ENCODE measurements at regions not wholly inside any gene's neighbourhood (a gene's known extent, or its start where the extent isn't known, plus 50 kb on each side); places are given as distances from the start of the nearest gene placed in this dataset.

GRCh38 chr2:17263570-17263968 is 254.7 kb downstream of the RAD51AP2 start:
- Mint-ChIP-seq H3K36me3 (ENCODE audit: low read depth, unreplicated experiment) (no peaks in the 10 kb centered on the region), H3K27me3 (ENCODE audit: low read depth, unreplicated experiment) (peaks cover 4% of the 10 kb centered on the region), H3K4me1 (ENCODE audit: low read depth, unreplicated experiment) (peaks cover 8% of the 10 kb centered on the region), H3K27ac (ENCODE audit: unreplicated experiment) (no peak overlapping the region), H3K4me3 (ENCODE audit: unreplicated experiment) (no peak overlapping the region), H3K9me3 (ENCODE audit: unreplicated experiment) (peaks cover 2% of the 10 kb centered on the region)
- H3K4me3 ChIP-seq (ENCODE audit: insufficient read depth, low read depth, low read length), result no peak overlapping the region
- H3K4me2 ChIP-seq (ENCODE audit: low read length), result no peak overlapping the region
- DNase-seq (ENCODE audit: low read depth) (no peak), FAIRE-seq (no peak)
- no peaks in the 10 kb centered on the region for H3K9me3 ChIP-seq (ENCODE audit: insufficient read depth, low read depth, low read length)
- H2AFZ ChIP-seq (ENCODE audit: low read depth, low read length), result no peak overlapping the region
- H3K27ac ChIP-seq (ENCODE audit: low read depth, low read length), result no peak overlapping the region
- no peaks in the 10 kb centered on the region for H4K20me1 ChIP-seq (ENCODE audit: insufficient read depth, low read length)
- H3K9ac ChIP-seq (ENCODE audit: low read length), result no peak overlapping the region
- H3K27me3 ChIP-seq (ENCODE audit: insufficient read depth, low read length), result no peaks in the 10 kb centered on the region
- H3K36me3 ChIP-seq (ENCODE audit: insufficient read depth, low read length), result no peaks in the 10 kb centered on the region
- no peaks in the 10 kb centered on the region for H3K79me2 ChIP-seq (ENCODE audit: insufficient read depth, low read length)
- H3K4me1 ChIP-seq (ENCODE audit: insufficient read depth, low read length), result no peaks in the 10 kb centered on the region
- no peak for TF ChIP-seq EZH2 (IDR thresholded peaks at IDR 0.05; ENCODE audit: insufficient read depth, low read length)

DNA sequence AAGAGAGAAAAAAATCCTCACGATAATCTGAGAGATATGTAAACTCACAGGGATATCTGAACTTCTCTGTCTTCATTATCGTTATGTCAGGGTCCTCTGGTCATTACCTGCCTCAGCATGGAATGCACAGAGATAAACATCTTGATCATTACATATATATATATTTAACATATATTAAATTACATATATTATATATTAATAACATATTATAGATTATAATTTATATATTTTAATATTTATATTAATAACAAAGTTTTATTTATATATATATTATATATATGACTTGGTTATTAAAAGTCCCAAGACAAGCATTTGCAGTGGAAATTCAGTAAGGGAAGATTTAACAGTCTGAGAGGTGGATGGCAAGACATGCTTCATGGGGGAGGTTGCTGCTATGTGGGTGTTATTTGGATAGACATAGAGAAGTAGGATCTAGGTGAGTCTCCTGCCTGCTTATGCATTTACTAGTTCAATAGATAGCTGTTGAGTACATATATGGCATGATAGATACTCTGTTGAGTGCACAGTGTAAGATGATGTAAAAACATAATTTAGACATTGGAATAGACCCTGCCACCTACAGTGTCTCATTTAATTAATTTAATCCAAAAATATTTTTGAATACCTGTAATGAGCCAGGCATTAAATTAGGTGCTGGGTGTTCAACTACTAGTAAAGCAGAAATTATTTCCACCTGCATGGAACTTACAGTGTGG is 255.2 kb downstream of the RAD51AP2 start:
- Histone ChIP-seq H2AFZ (ENCODE audit: low read depth, low read length) (no peak overlapping the region), H3K36me3 (ENCODE audit: insufficient read depth, low read length) (no peaks in the 10 kb centered on the region), H3K4me1 (ENCODE audit: insufficient read depth, low read length) (no peaks in the 10 kb centered on the region), H3K79me2 (ENCODE audit: insufficient read depth, low read length) (no peaks in the 10 kb centered on the region), H3K9me3 (ENCODE audit: insufficient read depth, low read depth, low read length) (no peaks in the 10 kb centered on the region), H3K4me2 (ENCODE audit: low read length) (no peak overlapping the region), H3K27me3 (ENCODE audit: insufficient read depth, low read length) (no peaks in the 10 kb centered on the region), H3K27ac (ENCODE audit: low read depth, low read length) (no peak overlapping the region), H3K4me3 (ENCODE audit: insufficient read depth, low read depth, low read length) (no peak overlapping the region), H4K20me1 (ENCODE audit: insufficient read depth, low read length) (no peaks in the 10 kb centered on the region), H3K9ac (ENCODE audit: low read length) (no peak overlapping the region)
- Mint-ChIP-seq H3K36me3 (ENCODE audit: low read depth, unreplicated experiment) (no peaks in the 10 kb centered on the region), H3K4me1 (ENCODE audit: low read depth, unreplicated experiment) (peaks cover 8% of the 10 kb centered on the region), H3K4me3 (ENCODE audit: unreplicated experiment) (no peak overlapping the region), H3K27me3 (ENCODE audit: low read depth, unreplicated experiment) (peaks cover 4% of the 10 kb centered on the region), H3K9me3 (ENCODE audit: unreplicated experiment) (peaks cover 2% of the 10 kb centered on the region), H3K27ac (ENCODE audit: unreplicated experiment) (no peak overlapping the region)
- TF ChIP-seq EZH2 (IDR thresholded peaks at IDR 0.05; ENCODE audit: insufficient read depth, low read length), result no peak
- TF ChIP-seq CTCF (IDR thresholded peaks at IDR 0.05; ENCODE audit: insufficient read depth, low read depth, low read length), result no peak
- DNase-seq (ENCODE audit: low read depth), result no peak
- no peak for FAIRE-seq

GRCh38 chr2:17259613-17260012 is 258.6 kb downstream of the RAD51AP2 start:
- no peak overlapping the region for H3K9ac ChIP-seq (ENCODE audit: low read length)
- H3K27ac ChIP-seq (ENCODE audit: low read depth, low read length), result no peak overlapping the region
- H3K4me2 ChIP-seq (ENCODE audit: low read length), result no peak overlapping the region
- H3K9me3 Mint-ChIP-seq (ENCODE audit: unreplicated experiment), result peaks cover 2% of the 10 kb centered on the region
- FAIRE-seq, result no peak
- H3K4me1 Mint-ChIP-seq (ENCODE audit: low read depth, unreplicated experiment), result peaks cover 20% of the 10 kb centered on the region
- H2AFZ ChIP-seq (ENCODE audit: low read depth, low read length), result no peak overlapping the region
- H3K4me3 Mint-ChIP-seq (ENCODE audit: unreplicated experiment), result no peak overlapping the region
- no peaks in the 10 kb centered on the region for H3K9me3 ChIP-seq (ENCODE audit: insufficient read depth, low read depth, low read length)
- no peak for DNase-seq (ENCODE audit: low read depth)
- H3K27ac Mint-ChIP-seq (ENCODE audit: unreplicated experiment), result peak overlapping the region; percentile 16
- no peak overlapping the region for H3K4me3 ChIP-seq (ENCODE audit: insufficient read depth, low read depth, low read length)
- no peak for TF ChIP-seq CTCF (IDR thresholded peaks at IDR 0.05; ENCODE audit: insufficient read depth, low read depth, low read length)
- TF ChIP-seq EZH2 (IDR thresholded peaks at IDR 0.05; ENCODE audit: insufficient read depth, low read length), result no peak
- H3K36me3 Mint-ChIP-seq (ENCODE audit: low read depth, unreplicated experiment), result no peaks in the 10 kb centered on the region
- no peaks in the 10 kb centered on the region for H3K27me3 Mint-ChIP-seq (ENCODE audit: low read depth, unreplicated experiment)
- H4K20me1 ChIP-seq (ENCODE audit: insufficient read depth, low read length), result no peaks in the 10 kb centered on the region
- H3K27me3 ChIP-seq (ENCODE audit: insufficient read depth, low read length), result no peaks in the 10 kb centered on the region
- H3K79me2 ChIP-seq (ENCODE audit: insufficient read depth, low read length), result no peaks in the 10 kb centered on the region
- no peaks in the 10 kb centered on the region for H3K36me3 ChIP-seq (ENCODE audit: insufficient read depth, low read length)
- peaks cover 10% of the 10 kb centered on the region for H3K4me1 ChIP-seq (ENCODE audit: insufficient read depth, low read length)
